OCI-LY1 (cell line): ENCODE measurements at regions not wholly inside any gene's neighbourhood (a gene's known extent, or its start where the extent isn't known, plus 50 kb on each side); places are given as distances from the start of the nearest gene placed in this dataset.

Experiments
- H2AFZ ChIP-seq: fragments of 200-600 bp; sonication (generic), shearing (Covaris generic); 2 replicates; pipeline ENCODE4 v1.6.0; 2014; ENCODE audit warnings: antibody characterized with exemption, mild to moderate bottlenecking, low read length
- H3F3A ChIP-seq: fragments of 200-600 bp; sonication (generic), shearing (Covaris generic); 2 replicates; pipeline ENCODE4 v1.6.0; 2014; ENCODE audit warnings: mild to moderate bottlenecking, antibody characterized with exemption, low read length, moderate library complexity; ENCODE audit not compliant: insufficient read depth
- H3K27ac ChIP-seq: fragments of 200-600 bp; sonication (generic); 2 replicates; pipeline ENCODE4 v1.5.1; 2014; ENCODE audit warnings: low read length, mixed run types, mild to moderate bottlenecking, low read depth; ENCODE audit not compliant: poor library complexity, severe bottlenecking
- H3K27me3 ChIP-seq: fragments of 200-600 bp; sonication (generic); 2 replicates; pipeline ENCODE4 v1.6.0; 2014; ENCODE audit warnings: antibody characterized with exemption, mild to moderate bottlenecking, low read length, moderate library complexity; ENCODE audit not compliant: insufficient read depth
- H3K36me3 ChIP-seq: fragments of 200-600 bp; sonication (generic); 2 replicates; pipeline ENCODE4 v1.6.1; 2014; ENCODE audit warnings: mild to moderate bottlenecking, antibody characterized with exemption, low read length, moderate library complexity, mixed read lengths; ENCODE audit not compliant: insufficient read depth
- H3K4me1 ChIP-seq: fragments of 200-600 bp; sonication (generic); 2 replicates; pipeline ENCODE4 v1.5.1; 2014; ENCODE audit warnings: mild to moderate bottlenecking, low read length, moderate library complexity; ENCODE audit not compliant: insufficient read depth, severe bottlenecking
- H3K4me2 ChIP-seq: fragments of 200-600 bp; sonication (generic), shearing (Covaris generic); 2 replicates; pipeline ENCODE4 v1.6.1; 2014; ENCODE audit warnings: low read length
- H3K4me3 ChIP-seq: fragments of 200-600 bp; sonication (generic); 2 replicates; pipeline ENCODE4 v1.5.1; 2014; ENCODE audit warnings: low read length, low read depth, mild to moderate bottlenecking, mixed read lengths; ENCODE audit not compliant: poor library complexity, severe bottlenecking
- H3K79me2 ChIP-seq: fragments of 200-600 bp; shearing (Covaris generic); 2 replicates; pipeline ENCODE4 v1.6.1; 2016; ENCODE audit warnings: mixed run types, low read length, mixed read lengths; ENCODE audit not compliant: insufficient read depth
- H3K9ac ChIP-seq: fragments of 200-600 bp; sonication (generic), shearing (Covaris generic); 2 replicates; pipeline ENCODE4 v1.6.1; 2014; ENCODE audit warnings: mild to moderate bottlenecking, low read length, mixed read lengths
- H3K9me2 ChIP-seq: fragments of 200-600 bp; sonication (generic), shearing (Covaris generic); 2 replicates; pipeline ENCODE4 v1.6.1; 2014; ENCODE audit warnings: low read depth, mild to moderate bottlenecking, low read length, mixed read lengths
- H3K9me3 ChIP-seq: fragments of 200-600 bp; shearing (Covaris generic); 2 replicates; pipeline ENCODE4 v1.6.1; 2014; ENCODE audit warnings: low read length, mixed read lengths
- H4K20me1 ChIP-seq: fragments of 200-600 bp; sonication (generic), shearing (Covaris generic); 2 replicates; pipeline ENCODE4 v1.6.0; 2016; ENCODE audit warnings: mild to moderate bottlenecking, low read length; ENCODE audit not compliant: insufficient read depth
- EZH2 ChIP-seq: fragments of 200-600 bp; sonication (generic), shearing (Covaris generic); IDR thresholded peaks from 2 replicates; pipeline ENCODE4 v1.8.0; 2017; ENCODE audit warnings: borderline replicate concordance, mixed run types, mild to moderate bottlenecking, antibody characterized with exemption, low read length, moderate library complexity, mixed read lengths
- TF ChIP-seq, protein P1 (sequence below): fragments of 200-600 bp; sonication (generic), shearing (Covaris generic); IDR thresholded peaks from 2 replicates; pipeline ENCODE4 v1.5.1; 2017; ENCODE audit warnings: mild to moderate bottlenecking, antibody characterized with exemption, low read length, moderate library complexity, mixed read lengths

DNA sequence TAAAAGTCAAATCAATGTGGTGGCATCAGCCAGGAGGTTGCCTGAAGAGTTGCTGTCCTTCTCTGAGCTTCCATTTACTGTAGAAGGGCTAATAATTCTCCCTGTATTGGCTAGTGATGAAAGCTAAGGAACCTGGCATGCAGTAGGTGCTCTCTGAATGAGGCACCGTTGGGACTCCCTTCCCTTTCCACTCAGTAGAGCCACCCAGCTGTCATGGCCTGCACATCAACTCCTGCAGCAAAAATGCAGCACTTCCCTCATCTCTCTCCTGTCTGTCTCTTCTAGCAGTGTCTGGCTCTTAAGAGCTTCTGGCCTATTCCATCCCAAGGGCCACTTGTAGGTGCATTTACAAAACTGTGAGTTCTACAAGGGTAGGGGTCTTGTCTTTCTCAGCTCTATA lies 369.0 kb downstream of the MATN1 start:
- Histone ChIP-seq H3K4me3 (no peak overlapping the region), H4K20me1 (no peaks in the 10 kb centered on the region; the same call in 1 of the 2 replicates), H3K79me2 (no peaks in the 10 kb centered on the region), H2AFZ (no peak overlapping the region), H3K27ac (no peak overlapping the region), H3K9me3 (no peaks in the 10 kb centered on the region), H3K9ac (no peak overlapping the region), H3K9me2 (no peaks in the 10 kb centered on the region), H3K4me2 (no peak overlapping the region), H3K36me3 (no peaks in the 10 kb centered on the region), H3F3A (no peaks in the 10 kb centered on the region), H3K4me1 (no peaks in the 10 kb centered on the region), H3K27me3 (no peaks in the 10 kb centered on the region)
- no peak for TF ChIP-seq EZH2
- TF ChIP-seq, protein P1, sequence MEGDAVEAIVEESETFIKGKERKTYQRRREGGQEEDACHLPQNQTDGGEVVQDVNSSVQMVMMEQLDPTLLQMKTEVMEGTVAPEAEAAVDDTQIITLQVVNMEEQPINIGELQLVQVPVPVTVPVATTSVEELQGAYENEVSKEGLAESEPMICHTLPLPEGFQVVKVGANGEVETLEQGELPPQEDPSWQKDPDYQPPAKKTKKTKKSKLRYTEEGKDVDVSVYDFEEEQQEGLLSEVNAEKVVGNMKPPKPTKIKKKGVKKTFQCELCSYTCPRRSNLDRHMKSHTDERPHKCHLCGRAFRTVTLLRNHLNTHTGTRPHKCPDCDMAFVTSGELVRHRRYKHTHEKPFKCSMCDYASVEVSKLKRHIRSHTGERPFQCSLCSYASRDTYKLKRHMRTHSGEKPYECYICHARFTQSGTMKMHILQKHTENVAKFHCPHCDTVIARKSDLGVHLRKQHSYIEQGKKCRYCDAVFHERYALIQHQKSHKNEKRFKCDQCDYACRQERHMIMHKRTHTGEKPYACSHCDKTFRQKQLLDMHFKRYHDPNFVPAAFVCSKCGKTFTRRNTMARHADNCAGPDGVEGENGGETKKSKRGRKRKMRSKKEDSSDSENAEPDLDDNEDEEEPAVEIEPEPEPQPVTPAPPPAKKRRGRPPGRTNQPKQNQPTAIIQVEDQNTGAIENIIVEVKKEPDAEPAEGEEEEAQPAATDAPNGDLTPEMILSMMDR, result no peak

DNA sequence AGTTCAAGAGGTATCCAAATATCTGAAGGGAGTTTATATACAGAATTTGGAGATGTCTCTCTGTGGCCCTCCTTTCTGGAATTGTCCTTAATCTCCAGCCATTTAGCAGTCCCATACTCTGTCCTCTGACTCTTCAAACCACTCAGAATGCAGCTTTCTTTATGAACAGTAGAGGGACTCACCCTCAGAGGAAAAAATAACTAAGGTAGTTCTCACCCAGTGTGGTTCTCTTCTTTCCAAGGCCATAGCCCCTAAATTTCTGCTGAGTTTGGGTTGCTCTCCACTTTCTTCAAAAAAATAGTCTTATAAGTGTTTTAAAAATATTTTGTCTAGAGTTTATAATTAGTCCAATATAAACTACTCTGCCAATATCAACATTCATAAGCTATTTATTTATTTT lies 369.7 kb downstream of the MATN1 start:
- no peak overlapping the region for H2AFZ ChIP-seq
- H3K9ac ChIP-seq, result no peak overlapping the region
- no peak overlapping the region for H3K27ac ChIP-seq
- H3K4me1 ChIP-seq, result no peaks in the 10 kb centered on the region
- no peaks in the 10 kb centered on the region for H3K9me2 ChIP-seq
- no peaks in the 10 kb centered on the region for H3K79me2 ChIP-seq
- H4K20me1 ChIP-seq, result no peaks in the 10 kb centered on the region; the same call in 1 of the 2 replicates
- H3K27me3 ChIP-seq, result no peaks in the 10 kb centered on the region
- H3K4me3 ChIP-seq, result no peak overlapping the region
- no peaks in the 10 kb centered on the region for H3F3A ChIP-seq
- TF ChIP-seq, protein P1, result peak; percentile 20; the same call in 1 of the 2 replicates
- TF ChIP-seq EZH2, result no peak
- no peaks in the 10 kb centered on the region for H3K9me3 ChIP-seq
- no peaks in the 10 kb centered on the region for H3K36me3 ChIP-seq
- no peak overlapping the region for H3K4me2 ChIP-seq

DNA sequence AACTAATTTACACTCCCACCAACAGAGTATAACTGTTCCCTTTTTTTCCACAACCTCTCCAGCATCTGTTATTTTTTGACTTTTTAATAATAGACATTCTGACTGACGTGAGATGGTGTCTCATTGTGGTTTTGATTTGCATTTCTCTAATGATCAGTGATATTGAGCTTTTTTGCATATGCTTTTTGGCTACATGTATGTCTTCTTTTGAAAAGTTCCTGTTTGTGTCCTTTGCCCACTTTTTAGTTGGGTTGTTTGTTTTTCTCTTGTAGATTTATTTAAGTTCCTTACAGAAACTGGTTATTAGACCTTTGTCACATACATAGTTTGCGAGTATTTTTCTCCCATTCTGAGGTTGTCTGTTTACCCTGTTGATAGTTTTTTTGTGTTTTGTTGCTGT lies 375.2 kb downstream of the MATN1 start:
- Histone ChIP-seq H3K79me2 (no peaks in the 10 kb centered on the region), H3K36me3 (no peaks in the 10 kb centered on the region), H3K27ac (no peak overlapping the region), H3K4me2 (no peak overlapping the region), H3K4me3 (no peak overlapping the region), H2AFZ (no peak overlapping the region), H3K9me2 (no peaks in the 10 kb centered on the region), H3K4me1 (no peaks in the 10 kb centered on the region), H3K9me3 (peaks cover 6% of the 10 kb centered on the region; the same call in 1 of the 2 replicates), H4K20me1 (no peaks in the 10 kb centered on the region; the same call in 1 of the 2 replicates), H3K9ac (no peak overlapping the region), H3F3A (no peaks in the 10 kb centered on the region), H3K27me3 (no peaks in the 10 kb centered on the region)
- TF ChIP-seq, protein P1, result no peak
- TF ChIP-seq EZH2, result no peak
